Right lobe of liver (tissue), 6 donors: ENCODE measurements at regions not wholly inside any gene's neighbourhood (a gene's known extent, or its start where the extent isn't known, plus 50 kb on each side); places are given as distances from the start of the nearest gene placed in this dataset.
A peak's percentile ranks its signal among the peaks of the same experiment; 100 is the strongest.

ENCODE experiments used
- ATAC-seq, 4 donors: fragments of 200-7000 bp; cut with Tn5 transposase; one replicate each; pipeline ENCODE4 v1.9.1; 2020; ENCODE audit warnings: mild to moderate bottlenecking in 4 of 4, moderate library complexity in 4 of 4
- DNase-seq, 3 donors: peaks; one replicate each; pipeline ENCODE4 v3.0.0-alpha.2; 2020
- H3K27ac ChIP-seq, 3 donors: fragments of 200-600 bp; one replicate each; pipeline ENCODE4 v1.8.0; 2022
- H3K27me3 ChIP-seq, 2 donors: fragments of 200-600 bp; one replicate each; pipeline ENCODE4 v1.8.0; 2022
- H3K36me3 ChIP-seq, 4 donors: fragments of 200-600 bp; sonication (generic) in 1 of 4; one replicate each; pipeline versions ENCODE4 v1.5.1 to v1.8.0; 2017 to 2022; ENCODE audit warnings: control low read depth in 1 of 4
- H3K4me1 ChIP-seq, 4 donors: fragments of 200-600 bp; sonication (generic) in 1 of 4; one replicate each; pipeline versions ENCODE4 v1.5.1 to v1.8.0; 2017 to 2022; ENCODE audit warnings: control low read depth in 1 of 4
- H3K4me3 ChIP-seq, 3 donors: fragments of 200-600 bp; one replicate each; pipeline ENCODE4 v1.8.0; 2022
- H3K9me3 ChIP-seq, 4 donors: fragments of 200-600 bp; sonication (generic) in 1 of 4; one replicate each; pipeline versions ENCODE4 v1.5.1 to v1.8.0; 2017 to 2022; ENCODE audit warnings: control low read depth in 1 of 4
- CTCF ChIP-seq, 4 donors: fragments of 200-600 bp in 3 of 4; fragments of 450-650 bp in 1 of 4; IDR thresholded peaks; one replicate each; pipeline versions ENCODE4 v1.5.1 to v1.8.0; 2016 to 2022; ENCODE audit warnings: antibody characterized with exemption in 4 of 4, mild to moderate bottlenecking in 2 of 4
- POLR2A ChIP-seq: fragments of 450-650 bp; IDR thresholded peaks from one replicate; pipeline ENCODE4 v1.6.1; 2017; ENCODE audit warnings: antibody characterized with exemption, mild to moderate bottlenecking
- WGBS: methylation state at CpG from one replicate; pipeline ENCODE4 v1.1.6; 2018; ENCODE audit warnings: low coverage, low lambda C conversion rate; ENCODE audit not compliant: insufficient coverage; ENCODE audit errors: missing lambda C conversion rate; 5-methylcytosine and 5-hydroxymethylcytosine counted together
- intact Hi-C, 2 donors: fragments of 100-400 bp; cut with DNase I; formaldehyde crosslinking; loops; one replicate each; pipeline versions ENCODE4 v1.11.2 to v1.14.1; 2022
- donor health status: DM: no; HTN: yes; CAD: no.
- donor health status: DM: no; HTN: no; CAD: no.
- donor health status: DM: no; HTN: no; CAD: no.
- donor health status: DM: no; HTN: yes; CAD: no.
- donor health status: DM: no; HTN: yes; CAD: no.

GRCh38 chr12:93134893-93135285, 205.8 kb upstream of the EEA1 start:
- no peak overlapping the region for H3K4me3 ChIP-seq
- TF ChIP-seq POLR2A (no peak), CTCF (IDR thresholded peaks at IDR 0.05) (no peak)
- no peaks in the 10 kb centered on the region for H3K9me3 ChIP-seq
- H3K27me3 ChIP-seq = no peaks in the 10 kb centered on the region
- H3K36me3 ChIP-seq = no peaks in the 10 kb centered on the region
- H3K27ac ChIP-seq = peak overlapping the region; percentile 74 to 96 (median 95)
- intact Hi-C loops = no loop called here
- peaks cover 0 to 43% (median 21%) of the 10 kb centered on the region in 4 donors for H3K4me1 ChIP-seq
- DNase-seq (peak; percentile 31 to 79 (median 69)), ATAC-seq (peak; percentile 86 to 96 (median 93))
- WGBS = 5% methylated on average over 3 of the region's 3 CpGs

DNA sequence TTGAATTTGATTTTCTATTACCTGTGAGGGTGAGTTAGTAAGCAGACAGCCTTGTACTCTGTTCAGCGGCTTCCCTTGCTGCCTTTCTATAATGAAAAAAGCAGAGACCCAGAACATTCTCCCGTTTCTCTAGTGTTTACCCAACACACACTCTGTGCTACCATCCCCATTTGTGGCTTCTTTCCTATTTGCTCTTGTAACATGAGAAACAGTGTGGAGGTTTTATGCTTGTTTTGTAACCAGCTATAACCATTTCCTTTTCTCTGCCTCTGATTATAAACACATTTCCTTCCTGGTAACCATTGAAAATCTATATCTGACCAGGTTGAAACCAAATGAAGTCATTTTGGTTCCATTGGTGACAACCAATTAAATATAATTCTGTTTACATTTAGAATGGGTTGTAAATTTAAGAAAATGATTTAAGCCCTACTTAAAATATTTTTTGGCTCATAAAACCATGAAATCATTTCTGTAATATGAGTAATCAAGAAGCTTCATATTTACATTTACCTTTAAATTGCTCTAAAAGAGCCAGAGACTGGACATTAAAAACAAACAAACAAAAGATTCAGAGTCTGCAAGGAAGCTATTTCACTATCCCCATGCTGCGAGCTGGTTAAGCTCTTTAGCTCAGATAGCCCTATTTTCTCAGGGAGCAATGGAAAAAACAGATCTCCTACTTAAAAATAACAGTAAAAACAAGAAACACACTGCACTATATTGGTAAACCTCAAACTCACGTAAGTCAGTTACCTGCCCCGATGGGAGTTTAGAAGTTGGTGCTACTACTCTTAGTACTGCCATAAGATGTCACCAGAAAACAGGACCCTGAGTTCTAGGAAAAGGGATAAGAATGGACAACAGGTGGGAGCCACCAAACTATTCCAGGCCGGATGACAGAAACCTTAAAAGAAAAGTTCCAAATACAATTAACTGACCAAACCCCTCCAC, 206.5 kb upstream of the EEA1 start:
- Histone ChIP-seq H3K9me3 (no peaks in the 10 kb centered on the region), H3K27ac (peak overlapping the region; percentile 71 to 96 (median 95)), H3K4me1 (peaks cover 0 to 46% (median 21%) of the 10 kb centered on the region in 4 donors), H3K4me3 (no peak overlapping the region), H3K27me3 (no peaks in the 10 kb centered on the region), H3K36me3 (no peaks in the 10 kb centered on the region)
- ATAC-seq = peak; percentile 45 to 76 (median 54)
- no peak for TF ChIP-seq CTCF (IDR thresholded peaks at IDR 0.05)
- no peak for TF ChIP-seq POLR2A
- intact Hi-C loops = no loop called here
- no peak for DNase-seq
- WGBS = 24% methylated on average over 4 of the region's 6 CpGs

DNA sequence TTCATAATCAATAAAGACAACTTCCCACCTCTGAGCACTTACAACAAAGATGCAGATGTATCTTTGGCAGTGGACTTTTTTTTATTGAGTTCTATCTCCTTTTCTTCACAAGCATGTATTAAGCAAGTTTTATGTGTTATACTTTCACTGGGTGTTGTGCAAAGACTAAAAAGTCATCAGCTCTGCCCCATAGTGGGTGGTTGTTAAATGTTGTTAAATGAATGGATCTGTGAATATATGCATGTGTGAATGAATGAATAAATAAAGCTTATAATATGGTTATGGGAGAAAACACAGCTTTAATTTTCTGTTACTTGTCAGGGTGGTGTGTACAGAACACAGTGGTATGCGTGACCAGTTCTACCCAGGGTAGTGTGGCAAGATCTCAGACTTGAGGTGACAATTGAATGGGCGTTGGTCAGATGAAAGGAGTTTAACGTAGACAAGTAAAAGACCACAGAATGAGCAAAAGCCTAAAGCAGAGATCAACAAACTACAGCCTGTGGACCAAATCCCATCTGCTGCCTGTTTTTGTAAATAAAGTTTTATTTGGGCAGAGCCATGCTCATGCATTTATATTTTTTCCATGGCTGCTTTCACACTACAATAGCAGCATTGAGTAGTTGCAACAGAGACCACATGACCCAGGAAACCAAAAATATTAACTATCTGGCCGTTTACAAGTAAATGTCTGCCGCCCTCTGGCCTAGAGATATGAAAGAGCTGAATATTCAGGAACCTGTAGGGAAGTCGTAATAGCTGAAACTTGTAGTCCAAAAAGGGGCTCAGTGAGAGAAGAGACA, 207.4 kb upstream of the EEA1 start:
- intact Hi-C loops = no loop called here
- Histone ChIP-seq H3K27me3 (no peaks in the 10 kb centered on the region), H3K4me1 (peaks cover 0 to 47% (median 21%) of the 10 kb centered on the region in 4 donors), H3K4me3 (no peak overlapping the region), H3K27ac (peak overlapping the region; percentile 71 to 96 (median 95)), H3K36me3 (no peaks in the 10 kb centered on the region), H3K9me3 (no peaks in the 10 kb centered on the region)
- peak in 2 of 4 donors; percentile 10 to 16 for ATAC-seq
- WGBS = 51% methylated on average over 6 of the region's 6 CpGs
- no peak for TF ChIP-seq POLR2A
- no peak for DNase-seq

DNA sequence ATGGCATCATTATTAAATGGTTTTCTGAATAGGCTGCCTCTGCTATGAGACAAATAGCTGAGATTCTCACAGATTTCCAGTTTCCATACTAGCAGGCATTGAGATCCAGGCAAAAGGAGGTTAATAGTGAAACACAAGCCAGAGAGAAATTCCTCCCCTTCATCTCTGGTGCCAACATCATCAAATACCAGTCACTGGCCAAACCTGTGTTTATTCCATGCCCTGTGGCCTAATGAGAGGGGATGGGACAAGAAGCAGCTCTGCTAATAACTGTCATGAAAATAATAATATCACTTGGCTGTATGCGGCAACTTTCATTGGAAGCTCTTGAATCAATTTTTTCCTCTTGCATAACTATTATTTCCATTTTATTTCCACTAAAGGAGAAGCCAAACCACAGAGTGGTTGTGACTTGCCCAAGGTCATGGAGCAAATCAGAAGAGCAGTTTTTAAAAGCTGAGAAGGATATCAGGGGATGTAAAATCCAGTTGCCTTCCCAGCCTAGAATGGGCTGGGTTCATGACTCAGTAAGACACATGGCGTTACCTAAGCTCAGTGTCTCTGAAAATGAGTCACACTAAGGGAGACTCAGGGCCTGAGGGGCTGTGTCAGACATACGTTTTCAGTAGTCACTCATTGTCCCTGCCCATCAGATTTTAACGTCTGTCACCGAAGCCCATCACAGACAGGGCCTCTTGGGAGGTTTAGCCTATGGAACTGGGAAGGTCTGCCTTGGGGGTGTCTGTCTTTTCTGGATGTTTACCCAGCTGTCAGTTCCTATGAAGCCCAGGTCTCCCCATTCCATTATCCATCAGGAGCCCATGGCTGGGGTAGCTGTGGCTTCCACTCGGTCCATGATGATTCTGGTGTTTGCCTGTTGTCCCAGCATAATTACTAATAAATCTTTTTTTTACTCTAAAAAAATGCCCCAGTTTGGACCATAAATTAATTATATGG, 208.8 kb upstream of the EEA1 start:
- DNase-seq (no peak), ATAC-seq (peak; percentile 21 to 62 (median 40))
- H3K27me3 ChIP-seq = no peaks in the 10 kb centered on the region
- TF ChIP-seq POLR2A (no peak), CTCF (IDR thresholded peaks at IDR 0.05) (no peak)
- peaks cover 0 to 47% (median 21%) of the 10 kb centered on the region in 4 donors for H3K4me1 ChIP-seq
- H3K4me3 ChIP-seq = no peak overlapping the region
- 68% methylated on average over 3 of the region's 6 CpGs for WGBS
- peak overlapping the region in 2 of 3 donors; percentile 95 to 96 for H3K27ac ChIP-seq
- H3K9me3 ChIP-seq = no peaks in the 10 kb centered on the region
- no peaks in the 10 kb centered on the region for H3K36me3 ChIP-seq
- intact Hi-C loops = no loop called here
